ENCODE measurements at regions not wholly inside any gene's neighbourhood (a gene's known extent, or its start where the extent isn't known, plus 50 kb on each side); places are given as distances from the start of the nearest gene placed in this dataset.
"Not testable (repeated sequence)": the region's sequence is repeated elsewhere in the genome, so short reads cannot be mapped to it uniquely, and the experiment has no call there.

- FAIRE-seq: no peak
Measured at GRCh38 chr9:101846161-101846560, 107.7 kb upstream of the GRIN3A start.

GRCh38 chr9:101840694-101841188 lies 102.3 kb upstream of the GRIN3A start:
- FAIRE-seq: no peak

- FAIRE-seq: not testable (repeated sequence)
Measured at GRCh38 chr9:101838988-101839387, 100.5 kb upstream of the GRIN3A start.

DNA sequence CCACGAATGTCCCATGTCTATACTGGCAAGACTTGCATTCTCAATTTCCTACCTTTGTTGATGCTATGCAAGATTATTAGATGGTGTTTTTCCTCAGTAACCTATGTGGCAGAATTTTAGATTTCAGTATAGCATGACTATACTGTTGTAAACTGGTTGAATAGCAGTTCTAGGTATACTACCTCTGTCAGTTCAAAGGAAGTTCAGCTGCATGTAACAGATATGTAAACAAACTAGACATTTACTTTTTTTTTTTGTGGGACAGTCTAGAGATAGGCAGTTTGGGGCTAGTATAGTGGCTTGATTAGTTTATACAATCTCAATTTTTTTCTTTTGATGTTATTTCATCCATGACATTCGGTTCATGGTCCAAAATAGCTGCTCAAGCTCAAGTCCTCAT lies 97.6 kb upstream of the GRIN3A start:
- FAIRE-seq: no peak

DNA sequence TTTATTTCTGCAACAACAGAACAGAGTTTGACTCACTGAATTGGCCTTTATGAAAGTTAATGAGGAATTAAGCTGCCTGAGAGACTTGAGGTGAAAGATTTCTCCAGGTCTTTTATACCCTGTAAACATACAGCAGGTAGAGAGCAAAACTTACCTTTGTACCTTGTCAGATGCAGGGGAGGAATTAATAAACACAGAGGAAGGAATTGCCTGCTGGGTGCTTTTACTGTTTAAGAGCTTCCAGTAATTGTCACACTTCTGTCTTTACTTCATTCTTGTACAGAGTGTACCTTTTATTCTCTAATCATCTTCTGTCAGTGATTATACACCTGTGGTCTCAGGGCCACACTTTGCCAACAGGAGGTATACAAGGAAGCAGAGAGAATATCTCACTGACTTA lies 94.0 kb upstream of the GRIN3A start:
- no peak for FAIRE-seq

GRCh38 chr9:101821450-101821849 lies 83.0 kb upstream of the GRIN3A start:
- not testable (repeated sequence) for FAIRE-seq

DNA sequence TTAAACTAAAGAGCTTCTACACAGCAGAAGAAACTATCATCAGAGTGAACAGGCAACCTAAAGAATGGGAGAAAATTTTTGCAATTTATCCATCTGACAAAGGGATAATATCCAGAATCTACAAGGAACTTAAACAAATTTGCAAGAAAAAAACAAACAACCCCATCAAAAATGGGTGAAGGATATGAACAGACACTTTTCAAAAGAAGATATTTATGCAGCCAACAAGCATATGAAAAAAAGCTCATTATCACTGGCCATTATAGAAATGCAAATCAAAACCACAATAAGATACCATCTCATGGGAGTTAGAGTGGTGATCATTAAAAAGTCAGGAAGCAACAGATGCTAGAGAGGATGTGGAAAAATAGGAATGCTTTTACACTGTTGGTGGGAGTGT lies 82.5 kb upstream of the GRIN3A start:
- FAIRE-seq: not testable (repeated sequence)

DNA sequence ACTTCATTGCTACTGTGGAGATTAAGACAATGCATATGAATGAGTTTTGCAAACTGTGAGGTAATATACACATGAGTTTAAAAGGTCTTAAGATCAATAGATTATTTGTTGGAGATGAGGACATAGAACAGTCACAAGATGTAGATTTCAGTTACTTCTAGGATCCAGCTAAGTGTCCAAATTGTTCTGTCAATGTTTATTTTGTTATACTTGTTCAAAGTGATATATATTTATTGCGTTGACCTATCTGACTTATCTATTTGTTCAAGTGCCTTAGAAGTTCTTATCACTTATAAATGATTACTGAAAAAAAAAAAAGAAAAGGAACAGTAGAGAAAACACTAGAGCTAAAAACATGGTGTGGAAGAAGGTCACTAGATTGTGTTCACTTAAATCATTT lies 75.6 kb upstream of the GRIN3A start:
- FAIRE-seq: no peak

- FAIRE-seq: not testable (repeated sequence)
Measured at GRCh38 chr9:101807879-101808278, 69.4 kb upstream of the GRIN3A start.

DNA sequence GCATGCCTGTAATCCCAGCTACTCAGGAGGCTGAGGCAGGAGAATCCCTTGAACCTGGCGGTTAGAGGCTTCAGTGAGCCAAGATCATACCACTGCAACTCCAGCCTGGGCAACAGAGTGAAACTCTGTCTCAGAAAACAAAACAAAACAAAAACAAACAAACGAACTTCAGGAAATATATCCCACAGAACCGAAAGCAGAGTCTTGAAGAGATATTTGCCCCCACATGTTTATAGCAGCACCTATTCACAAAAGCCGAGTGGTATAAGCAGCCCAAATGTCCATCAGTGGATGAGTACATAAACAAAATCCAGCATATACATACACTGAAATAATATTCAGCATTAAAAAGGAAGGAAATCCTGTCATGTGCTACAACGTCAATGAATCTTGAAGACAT lies 57.6 kb upstream of the GRIN3A start:
- no peak for FAIRE-seq

DNA sequence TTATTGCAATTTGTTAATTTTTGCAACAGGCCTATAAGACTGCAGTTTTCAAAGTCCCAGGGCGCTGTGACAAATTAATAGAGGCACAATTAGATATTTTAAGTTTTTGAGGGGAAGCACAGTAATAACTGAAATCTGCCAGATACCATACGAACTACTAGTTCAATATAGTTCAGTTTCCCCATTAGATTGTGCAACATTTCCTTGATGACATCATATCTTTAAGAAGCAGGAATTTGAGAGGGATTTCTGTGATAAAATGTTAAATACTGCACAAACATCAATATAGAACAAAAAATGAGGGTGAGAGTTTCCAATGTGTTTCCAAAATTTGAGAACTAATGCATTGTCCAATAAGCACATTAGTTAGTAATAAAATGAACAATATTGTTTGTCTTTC lies 56.7 kb upstream of the GRIN3A start:
- no peak for FAIRE-seq

GRCh38 chr9:101792475-101792874 lies 54.0 kb upstream of the GRIN3A start:
- no peak for FAIRE-seq

GRCh38 chr9:101791938-101792337 lies 53.5 kb upstream of the GRIN3A start:
- no peak for FAIRE-seq

DNA sequence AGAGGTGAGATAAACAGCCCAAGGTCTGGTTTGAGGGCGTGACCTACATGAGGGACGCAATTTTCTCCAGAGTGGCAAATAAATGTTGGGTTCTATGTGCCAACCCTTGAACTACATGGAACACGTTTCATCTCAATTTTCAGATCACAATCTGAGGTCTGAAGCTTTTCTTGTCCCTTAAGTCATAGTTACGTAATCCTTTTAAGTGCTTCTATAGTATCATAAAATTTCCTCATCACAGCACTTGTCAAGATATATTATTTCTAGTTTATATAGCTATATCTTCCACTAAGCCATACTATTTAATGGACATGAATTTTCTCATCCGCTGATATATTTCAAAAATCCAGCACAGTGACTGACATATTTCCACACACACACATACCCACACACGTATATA lies 53.1 kb upstream of the GRIN3A start:
- FAIRE-seq: no peak

Data from colon (tissue), 2 donors.